HG03139 (cell line): ENCODE measurements at regions not wholly inside any gene's neighbourhood (a gene's known extent, or its start where the extent isn't known, plus 50 kb on each side); places are given as distances from the start of the nearest gene placed in this dataset.

ENCODE experiments used
- ATAC-seq: cut with Tn5 transposase; IDR thresholded peaks from one replicate; pipeline ENCODE4 v1.9.1; 2021; ENCODE audit not compliant: unreplicated experiment

GRCh38 chr2:37858400-37858711, 66.7 kb upstream of the RMDN2 start:
- no peak for ATAC-seq

GRCh38 chr2:37858725-37859267, 66.3 kb upstream of the RMDN2 start:
- ATAC-seq: no peak

- ATAC-seq: no peak
Observed at GRCh38 chr2:37862620-37863019, 62.5 kb upstream of the RMDN2 start.

GRCh38 chr2:37864217-37864616, 60.9 kb upstream of the RMDN2 start:
- no peak for ATAC-seq

GRCh38 chr2:37865640-37866039, 59.4 kb upstream of the RMDN2 start:
- ATAC-seq: no peak

GRCh38 chr2:37866171-37866934, 58.7 kb upstream of the RMDN2 start:
- no peak for ATAC-seq

- no peak for ATAC-seq
Observed at GRCh38 chr2:37867166-37867565, 57.9 kb upstream of the RMDN2 start.

GRCh38 chr2:37868866-37869265, 56.2 kb upstream of the RMDN2 start:
- ATAC-seq: no peak

- ATAC-seq: no peak
Observed at GRCh38 chr2:37869304-37869703, 55.8 kb upstream of the RMDN2 start.

GRCh38 chr2:37869771-37870170, 55.3 kb upstream of the RMDN2 start:
- ATAC-seq: no peak

- no peak for ATAC-seq
Observed at GRCh38 chr2:37870829-37871228, 54.3 kb upstream of the RMDN2 start.

- no peak for ATAC-seq
Observed at GRCh38 chr2:37871456-37872191, 53.5 kb upstream of the RMDN2 start.

GRCh38 chr2:37872192-37872750, 52.8 kb upstream of the RMDN2 start:
- ATAC-seq: no peak

GRCh38 chr2:37873229-37873628, 51.9 kb upstream of the RMDN2 start:
- no peak for ATAC-seq

GRCh38 chr2:37873749-37874330, 51.2 kb upstream of the RMDN2 start:
- no peak for ATAC-seq

GRCh38 chr2:37874470-37874869, 50.6 kb upstream of the RMDN2 start:
- no peak for ATAC-seq
